ENCODE measurements at regions not wholly inside any gene's neighbourhood (a gene's known extent, or its start where the extent isn't known, plus 50 kb on each side); places are given as distances from the start of the nearest gene placed in this dataset.
"Not testable (repeated sequence)": the region's sequence is repeated elsewhere in the genome, so short reads cannot be mapped to it uniquely, and the experiment has no call there.

DNA sequence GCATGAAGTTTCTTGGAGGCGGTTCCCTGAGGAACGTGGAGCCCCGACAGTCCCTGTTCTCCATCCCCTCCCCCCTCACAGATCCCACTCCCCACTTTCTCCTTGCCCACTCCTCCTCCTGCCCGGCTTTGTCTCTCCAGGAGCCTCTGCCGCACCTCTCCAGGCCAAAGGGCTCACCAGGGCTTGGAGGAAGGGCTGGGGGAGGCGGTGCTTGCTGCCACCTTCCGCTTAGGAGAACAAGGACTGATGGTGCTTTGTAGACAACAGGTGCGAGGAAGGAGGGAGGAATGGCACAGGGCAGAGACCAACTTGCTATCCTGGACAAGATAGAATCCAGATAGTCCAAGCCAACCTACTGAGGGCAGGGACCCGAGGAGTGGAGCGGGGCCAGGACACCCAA is 103.5 kb upstream of the SMAD3 start:
- DNase-seq (ENCODE audit: low read depth, low spot score) = no peak

DNA sequence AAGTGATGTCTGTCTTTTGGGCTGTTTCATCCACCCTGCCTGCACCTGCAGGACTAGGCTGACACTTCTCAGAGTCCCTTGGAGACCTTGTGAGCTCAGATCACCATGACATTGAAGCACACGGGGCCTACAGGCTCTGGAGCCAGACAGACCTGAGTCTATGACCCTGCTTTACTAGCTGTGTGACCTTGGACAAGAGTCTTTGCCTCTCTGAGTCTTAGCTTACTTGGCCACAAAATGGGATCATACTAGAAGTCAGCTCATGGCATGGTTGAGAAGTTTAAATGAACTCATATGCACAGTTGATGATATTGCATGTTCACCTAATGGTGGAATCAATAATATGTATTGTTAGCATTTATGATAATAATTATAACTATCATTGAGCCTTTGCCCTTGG is 102.9 kb upstream of the SMAD3 start:
- no peak for DNase-seq (ENCODE audit: low read depth, low spot score)

DNA sequence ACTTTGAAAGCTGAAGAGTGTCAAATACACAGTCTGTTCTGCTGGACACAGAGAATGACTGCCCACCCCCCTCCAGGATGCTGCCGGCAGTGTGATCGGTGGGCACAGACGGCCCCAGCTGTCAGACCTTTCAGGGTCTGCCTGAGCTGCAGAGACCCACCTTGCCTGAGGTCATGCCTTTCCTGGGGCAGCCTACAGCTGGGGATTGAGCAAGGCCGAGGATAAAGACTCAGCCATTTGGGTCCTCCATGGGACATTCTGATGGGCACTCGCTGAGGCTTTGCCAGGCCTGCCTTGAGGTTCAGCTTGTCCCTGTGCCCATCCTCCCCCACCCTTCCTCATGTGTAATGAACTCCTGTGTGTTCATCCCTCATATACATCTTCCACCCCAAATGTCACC is 102.3 kb upstream of the SMAD3 start:
- DNase-seq (ENCODE audit: low read depth, low spot score) = no peak

DNA sequence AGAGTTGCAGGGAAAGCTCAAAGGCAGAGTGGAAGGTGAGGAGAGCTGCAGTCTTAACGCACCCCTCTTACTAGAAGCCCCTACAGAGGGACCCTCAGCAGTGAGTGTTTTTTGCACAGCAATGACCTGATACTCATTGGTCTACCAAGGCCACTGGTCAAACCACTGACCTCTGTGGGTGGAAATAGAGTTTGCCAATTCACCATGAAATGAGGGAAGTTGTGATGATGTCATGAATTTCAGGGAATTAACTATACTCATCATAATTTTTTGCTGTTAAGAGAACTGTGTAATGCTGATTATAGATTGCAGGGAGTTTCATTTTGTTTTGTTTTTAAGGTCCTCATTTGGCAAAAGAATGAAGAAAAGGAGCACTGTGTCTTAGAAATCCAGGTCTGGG is 101.7 kb upstream of the SMAD3 start:
- no peak for DNase-seq (ENCODE audit: low read depth, low spot score)

DNA sequence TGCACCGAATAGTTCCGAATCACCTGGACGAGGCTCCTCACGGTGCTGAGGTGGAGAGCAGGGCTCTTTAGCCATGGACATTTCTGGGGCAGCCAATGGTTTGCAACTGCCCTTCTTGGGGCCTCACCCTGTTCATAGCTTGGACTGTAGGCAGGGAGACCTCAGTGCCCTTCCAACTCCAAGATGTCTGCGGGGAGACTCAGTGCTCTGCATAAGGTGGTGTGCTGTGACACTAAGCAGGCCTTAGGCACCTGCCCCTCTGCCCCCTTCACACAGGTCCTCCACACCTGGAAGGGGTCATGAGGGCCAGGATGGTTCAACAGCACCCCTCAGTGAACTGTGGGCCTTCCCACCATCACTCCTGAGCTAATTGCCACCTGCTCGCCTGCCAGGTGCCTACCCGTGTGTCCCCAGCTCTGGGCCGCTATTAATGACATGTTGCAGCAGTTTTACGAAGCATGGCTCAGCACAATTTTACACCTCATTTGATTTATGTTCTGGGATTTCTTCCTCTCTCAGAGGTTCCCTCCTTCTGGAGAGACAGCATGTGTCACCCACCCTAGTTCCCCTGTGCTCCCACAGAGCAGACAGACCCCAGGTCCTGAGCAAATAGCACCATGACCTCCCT is 101.2 kb upstream of the SMAD3 start:
- no peak for DNase-seq (ENCODE audit: low read depth, low spot score)

DNA sequence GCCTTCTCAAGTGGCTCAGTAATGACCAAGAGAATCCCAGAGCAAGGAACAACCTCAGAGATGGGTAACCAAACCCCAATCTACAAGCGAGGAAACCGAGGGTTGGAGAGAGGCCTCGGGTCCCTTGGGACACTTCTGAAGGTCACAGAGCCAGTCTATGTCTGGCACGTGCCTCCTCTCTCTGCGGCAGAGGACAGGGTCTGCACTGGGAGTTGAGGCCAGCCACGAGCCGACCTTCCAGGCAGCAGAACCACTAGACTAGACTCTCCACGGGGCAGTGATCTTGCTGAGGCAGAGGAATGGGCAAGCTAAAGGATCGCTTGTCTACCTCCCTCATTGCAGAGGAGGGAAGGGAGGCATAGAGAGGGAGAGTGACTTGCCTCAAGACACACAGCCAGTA is 100.6 kb upstream of the SMAD3 start:
- DNase-seq (ENCODE audit: low read depth, low spot score) = no peak

DNA sequence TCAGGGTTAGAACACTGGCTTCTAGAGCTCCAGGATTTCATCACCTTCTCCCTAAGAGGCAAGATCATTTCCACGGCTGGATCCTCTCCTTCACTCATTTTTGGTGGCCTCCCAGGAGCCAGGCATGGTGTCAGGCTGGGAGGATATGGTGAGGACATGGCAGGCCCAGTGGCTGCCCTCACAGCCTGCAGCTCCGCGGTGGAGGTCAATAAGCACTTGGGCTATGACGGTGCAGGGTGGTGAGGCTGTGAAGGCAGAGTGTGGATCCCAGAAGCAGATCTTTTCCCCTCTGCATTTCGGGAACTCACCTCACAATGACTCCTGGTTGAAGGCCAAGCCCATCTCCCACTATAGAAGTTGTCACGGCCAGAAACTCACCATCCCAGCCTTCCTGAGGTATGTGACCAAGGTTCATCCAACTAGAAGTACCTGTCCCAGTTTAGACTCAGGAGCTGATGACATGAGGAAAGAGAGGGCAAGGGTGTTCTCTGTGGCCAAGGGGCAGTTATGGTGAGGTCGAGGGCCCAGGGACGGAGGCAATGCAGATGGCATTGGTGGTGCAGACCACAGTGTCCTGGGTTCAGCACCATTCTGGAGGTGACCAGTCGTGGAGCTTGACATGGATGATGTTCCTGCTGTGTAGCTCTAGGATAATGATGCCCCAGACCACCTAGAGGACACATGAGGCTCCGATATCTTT is 100.1 kb upstream of the SMAD3 start:
- no peak for DNase-seq (ENCODE audit: low read depth, low spot score)

DNA sequence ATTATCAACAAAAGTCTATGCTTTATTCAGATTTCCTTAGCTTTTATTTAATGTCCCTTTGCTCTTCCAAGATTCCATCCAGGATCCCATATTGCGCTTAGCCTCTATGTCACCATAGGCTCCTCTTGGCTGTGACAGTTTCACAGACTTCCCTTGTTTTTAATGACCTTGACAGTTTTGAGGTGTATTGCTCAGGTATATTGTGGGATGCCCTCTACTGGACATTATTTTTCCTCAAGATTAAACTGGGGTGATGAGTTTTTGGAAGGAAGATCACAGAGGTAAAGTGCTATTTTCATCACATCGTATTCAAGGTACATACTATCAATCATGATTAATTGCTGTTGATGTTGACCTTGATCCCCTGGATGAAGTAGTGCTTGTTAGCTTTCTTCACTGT is 99.1 kb upstream of the SMAD3 start:
- no peak for DNase-seq (ENCODE audit: low read depth, low spot score)

DNA sequence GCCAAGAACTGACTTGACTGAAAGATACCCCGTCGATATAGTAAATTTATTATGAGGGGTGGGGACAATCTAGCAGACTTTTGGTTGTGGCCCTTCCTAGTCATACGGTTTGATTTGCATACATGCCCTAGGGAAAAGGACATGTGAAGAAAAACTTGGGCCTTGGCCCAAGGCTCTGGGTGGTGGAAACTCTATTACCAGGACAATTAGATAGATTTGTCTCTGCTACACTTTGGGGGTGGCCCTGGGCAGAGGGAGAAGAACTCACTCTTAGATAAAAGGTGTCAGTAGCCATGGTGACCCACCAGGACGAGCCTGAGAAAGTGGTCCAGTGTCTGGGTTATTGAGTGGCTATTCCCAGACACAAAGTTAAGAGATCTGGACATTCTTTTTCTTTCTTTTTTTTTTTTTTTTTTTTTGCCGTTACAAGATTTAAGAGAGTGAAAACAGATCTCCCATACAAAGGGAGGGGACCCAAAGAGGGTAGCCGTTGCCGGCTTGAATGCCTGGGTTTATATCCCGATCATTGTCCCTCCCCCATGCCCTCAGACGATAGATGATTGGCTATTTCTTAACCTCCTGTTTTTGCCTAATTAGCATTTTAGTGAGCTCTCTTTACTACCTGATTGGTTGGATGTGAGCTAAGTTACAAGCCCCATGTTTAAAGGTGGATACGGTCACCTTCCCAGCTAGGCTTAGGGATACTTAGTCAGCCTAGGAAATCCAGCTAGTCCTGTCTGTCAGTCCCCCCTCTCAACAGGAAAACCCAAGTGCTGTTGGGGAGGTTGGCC is 96.4 kb upstream of the SMAD3 start:
- DNase-seq (ENCODE audit: low read depth, low spot score) = no peak

DNA sequence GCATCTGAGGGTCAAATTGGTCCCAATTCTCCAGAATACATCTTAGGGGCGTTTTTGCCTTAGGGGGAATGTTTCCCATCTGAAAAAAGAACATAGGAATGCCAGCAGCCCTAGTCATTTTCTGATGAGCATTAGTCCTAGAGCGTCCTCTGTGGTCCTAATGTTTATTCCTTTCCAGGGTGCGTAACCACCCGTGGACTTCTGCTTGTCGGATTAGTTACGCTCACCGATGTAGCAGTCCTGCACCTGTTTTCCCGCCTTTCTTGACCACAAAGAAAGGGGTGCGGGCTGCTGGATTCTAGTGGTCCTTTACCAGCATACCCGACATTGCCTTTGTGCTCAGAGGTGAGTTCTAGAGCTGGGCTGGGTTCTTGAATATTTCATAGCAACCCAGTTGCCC is 91.3 kb upstream of the SMAD3 start:
- DNase-seq (ENCODE audit: low read depth, low spot score) = not testable (repeated sequence)

DNA sequence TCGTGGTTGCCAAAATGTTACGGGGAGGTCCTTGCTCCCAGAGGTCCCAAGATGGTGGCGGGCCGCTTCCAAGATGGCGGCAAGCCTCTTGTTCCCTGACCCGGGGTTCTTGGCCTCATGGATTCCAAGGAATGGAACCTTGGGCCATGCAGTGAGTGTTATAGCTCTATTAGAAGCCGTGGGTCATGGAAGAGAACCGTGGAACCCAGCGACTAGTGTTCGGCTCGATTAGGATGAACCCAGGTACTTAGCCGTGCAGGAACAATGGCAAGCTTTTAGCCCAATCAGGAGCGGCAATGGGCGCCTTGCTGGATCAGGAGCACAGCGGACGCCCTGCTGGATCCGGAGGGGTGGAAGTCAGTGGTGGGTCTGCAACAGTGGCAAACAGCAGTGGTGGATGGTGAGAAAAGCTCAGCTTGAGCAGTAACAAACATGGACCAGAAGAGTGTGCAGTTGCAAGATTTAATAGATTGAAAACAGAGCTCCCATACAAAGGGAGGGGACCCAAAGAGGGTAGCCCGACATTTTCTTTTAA is 89.2 kb upstream of the SMAD3 start:
- not testable (repeated sequence) for DNase-seq (ENCODE audit: low read depth, low spot score)

DNA sequence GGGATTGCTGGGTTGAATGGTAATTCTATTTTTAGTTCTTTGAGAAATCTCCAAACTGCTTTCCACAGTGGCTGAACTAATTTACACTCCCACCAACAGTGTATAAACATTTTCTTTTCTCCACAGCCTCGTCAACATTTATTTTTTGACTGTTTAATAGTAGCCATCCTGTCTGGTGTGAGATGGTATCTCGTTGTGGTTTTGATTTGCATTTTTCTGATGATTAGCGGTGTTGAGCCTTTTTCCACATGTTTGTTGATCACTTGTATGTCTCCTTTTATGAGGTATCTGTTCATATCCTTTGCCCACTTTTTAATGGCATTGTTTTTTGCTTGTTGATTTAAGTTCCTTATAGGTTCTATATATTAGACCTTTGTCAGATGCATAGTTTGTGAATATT is 85.1 kb upstream of the SMAD3 start:
- not testable (repeated sequence) for DNase-seq (ENCODE audit: low read depth, low spot score)

DNA sequence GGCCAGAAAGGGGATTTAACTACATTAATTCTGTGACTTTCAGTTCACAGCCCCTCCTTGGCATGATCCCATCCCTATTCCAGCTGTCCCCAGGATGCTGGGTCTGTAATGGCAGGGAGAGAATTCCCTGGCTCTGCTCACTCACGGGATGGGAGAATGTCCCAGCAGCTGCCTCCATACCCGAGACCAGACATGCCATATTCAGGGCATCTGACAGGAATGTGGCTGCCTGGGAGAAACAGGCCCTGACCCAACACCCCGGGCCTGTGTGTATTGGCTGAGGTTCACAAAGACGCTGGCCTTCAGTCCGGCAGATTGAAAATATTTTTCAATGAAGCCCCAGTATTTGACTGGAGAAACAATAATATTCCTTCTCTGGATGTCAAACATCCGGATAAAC is 83.6 kb upstream of the SMAD3 start:
- DNase-seq (ENCODE audit: low read depth, low spot score) = no peak

DNA sequence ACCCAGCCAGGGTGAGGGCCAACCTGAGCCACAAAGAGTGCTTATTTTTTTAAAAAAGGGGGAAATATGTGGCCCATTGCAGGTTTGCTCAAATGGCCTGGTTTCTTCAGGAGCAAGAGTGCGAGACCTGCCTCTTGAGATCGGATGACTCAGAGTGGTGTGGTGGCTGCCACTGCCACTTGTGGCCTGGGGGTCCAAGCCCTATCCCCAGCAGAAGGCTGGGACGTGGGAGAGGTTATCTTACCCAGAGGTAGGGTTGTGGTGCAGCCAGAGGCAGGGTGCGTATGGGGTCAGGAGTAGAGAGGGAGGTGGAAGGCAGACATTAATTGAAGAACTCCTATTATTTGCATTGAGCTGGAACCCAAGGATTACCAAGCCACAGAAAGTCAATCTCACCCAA is 83.2 kb upstream of the SMAD3 start:
- DNase-seq (ENCODE audit: low read depth, low spot score) = no peak

DNA sequence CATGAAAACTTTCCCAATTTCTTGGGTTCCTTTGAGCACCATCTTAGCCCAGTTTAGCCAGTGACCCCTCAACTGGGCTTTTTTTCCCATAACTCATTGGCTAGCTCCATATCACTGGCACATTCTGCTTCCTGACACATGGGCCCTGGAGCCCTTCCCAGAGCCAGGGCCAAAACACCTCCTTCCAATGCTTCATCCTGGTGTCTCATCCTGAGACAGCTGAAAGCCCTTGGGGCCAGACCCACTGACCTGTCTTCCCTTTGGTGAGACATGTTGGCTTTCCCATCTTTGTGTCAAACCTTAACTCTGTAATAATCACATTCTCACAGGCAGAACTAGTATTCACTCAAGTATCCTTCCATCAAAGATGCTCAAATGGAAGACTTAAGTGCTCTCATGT is 82.6 kb upstream of the SMAD3 start:
- DNase-seq (ENCODE audit: low read depth, low spot score) = no peak

DNA sequence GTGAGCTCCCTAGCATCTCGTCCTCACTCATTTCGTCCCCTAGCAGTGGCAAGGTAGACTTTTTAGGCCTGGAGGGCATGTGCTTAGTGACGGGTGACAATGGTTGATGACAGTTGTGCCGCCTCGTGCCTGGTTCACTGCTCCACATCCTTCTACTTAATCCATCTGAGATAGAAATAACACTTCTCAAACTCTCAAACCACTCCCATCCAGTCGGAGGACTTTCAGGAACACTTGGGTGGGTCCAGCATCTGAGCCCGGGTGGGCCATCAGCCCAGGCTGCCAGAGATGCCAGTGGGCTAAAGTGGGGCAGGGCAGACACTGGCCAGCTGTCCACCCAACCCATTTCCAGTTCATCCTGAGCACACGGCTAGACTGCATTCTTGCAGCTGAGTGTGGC is 79.7 kb upstream of the SMAD3 start:
- DNase-seq (ENCODE audit: low read depth, low spot score) = no peak

DNA sequence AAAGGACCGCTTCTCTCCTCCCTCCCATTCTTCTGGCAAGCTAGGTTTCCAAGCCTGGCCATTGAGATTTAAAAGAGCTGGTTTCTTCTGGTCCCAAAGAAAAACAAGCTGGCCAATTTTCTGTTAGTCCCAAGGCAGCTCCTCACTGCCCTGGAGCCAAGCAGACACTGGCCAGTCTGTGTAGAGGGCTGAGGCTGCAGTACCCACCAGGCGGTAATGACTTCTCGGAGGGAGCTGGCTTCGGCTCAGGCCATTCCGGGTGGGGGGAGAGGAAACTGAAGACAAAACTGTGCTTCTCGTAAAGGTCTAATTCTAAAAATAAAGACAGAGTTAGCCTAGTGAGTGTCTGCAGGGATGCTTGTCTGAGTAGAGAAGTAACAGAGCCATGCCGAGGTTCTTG is 78.5 kb upstream of the SMAD3 start:
- no peak for DNase-seq (ENCODE audit: low read depth, low spot score)

DNA sequence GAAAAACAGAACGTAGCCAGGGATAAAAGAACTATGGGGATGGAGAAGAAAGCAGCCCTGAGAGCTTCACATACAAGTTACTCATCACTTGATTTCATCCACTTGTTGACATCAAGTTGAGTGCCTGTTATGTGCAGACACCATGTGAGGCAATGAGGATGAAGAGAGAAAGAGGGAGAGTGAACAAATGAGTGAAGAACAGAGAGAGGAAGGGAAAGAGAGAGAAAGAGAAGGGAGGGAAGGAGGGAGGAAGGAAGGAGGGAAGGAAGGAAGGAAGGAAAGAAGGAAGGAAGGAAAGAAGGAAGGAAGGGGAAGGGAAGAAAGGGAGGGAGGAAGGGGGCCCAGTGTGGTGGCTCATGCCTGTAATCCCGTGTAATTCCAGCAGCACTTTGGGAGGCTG is 72.3 kb upstream of the SMAD3 start:
- no peak for DNase-seq (ENCODE audit: low read depth, low spot score)

DNA sequence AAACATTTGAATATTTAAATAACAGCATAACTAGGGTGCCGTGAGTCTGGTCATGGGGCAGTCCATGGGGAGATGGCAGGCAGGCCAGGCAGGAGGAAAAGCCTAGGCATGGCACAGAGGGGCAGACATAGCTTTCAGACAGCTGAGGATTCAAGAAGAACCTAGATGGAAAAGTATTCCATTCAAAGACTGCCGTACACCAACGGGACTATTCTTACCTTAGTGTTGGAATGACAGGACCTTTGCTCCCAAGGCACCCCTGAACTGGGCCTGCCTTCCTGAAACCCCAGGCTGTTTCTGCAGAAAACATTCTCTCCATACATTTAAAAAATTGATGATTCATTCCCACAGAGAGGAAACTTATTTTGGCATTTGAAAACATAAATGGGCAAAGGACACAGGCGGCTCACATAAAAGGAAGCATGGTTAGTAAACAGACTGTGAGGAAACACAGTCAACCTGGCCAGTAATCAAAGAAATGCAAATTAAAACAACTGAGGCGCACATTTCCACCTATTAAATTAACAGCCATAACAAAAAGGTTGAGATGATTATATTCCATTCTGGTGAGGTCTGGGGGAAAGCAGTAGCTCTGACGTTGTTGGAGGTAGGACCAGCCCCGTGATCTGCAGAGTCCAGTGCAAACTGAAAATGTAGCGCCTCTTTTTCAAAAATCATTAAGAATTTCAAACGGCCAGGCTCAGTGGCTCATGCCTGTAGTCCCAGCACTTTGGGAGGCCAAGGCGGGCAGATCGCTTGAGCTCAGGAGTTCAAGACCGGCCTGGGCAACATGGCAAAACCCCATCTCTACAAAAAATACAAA is 71.3 kb upstream of the SMAD3 start:
- DNase-seq (ENCODE audit: low read depth, low spot score) = no peak

DNA sequence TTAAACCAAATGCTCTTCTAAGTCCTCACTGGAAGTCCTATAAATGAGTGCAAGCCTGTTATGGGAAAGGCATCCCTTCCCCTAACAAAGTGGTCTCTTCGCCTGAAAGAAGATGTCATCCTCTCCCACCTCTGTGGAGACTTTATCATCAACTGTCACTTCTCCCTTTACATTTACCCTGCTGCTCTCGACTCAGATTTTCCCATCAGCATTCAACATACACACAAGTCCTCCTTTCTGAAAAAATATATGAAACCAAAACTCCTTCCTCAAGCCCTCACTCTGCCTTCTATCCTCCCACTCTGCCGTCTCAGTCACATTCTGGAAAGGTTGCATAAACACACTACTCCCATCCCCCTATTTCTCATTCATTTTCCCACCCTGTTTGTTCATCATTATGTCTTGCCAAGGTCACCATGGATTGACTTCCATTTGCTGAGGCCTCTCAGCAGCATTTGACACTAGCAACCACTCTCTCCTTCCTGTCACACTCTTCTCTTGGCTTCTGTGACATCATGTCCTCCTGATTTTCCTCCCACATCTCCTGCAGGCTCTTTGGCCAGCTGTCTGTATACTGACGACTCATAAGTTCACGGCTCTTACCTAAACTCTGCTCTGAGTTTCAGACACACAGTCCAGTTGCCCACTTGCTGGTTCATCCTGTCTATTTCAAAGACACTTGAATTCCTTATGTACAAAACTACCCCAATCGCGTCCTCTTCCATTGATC is 70.3 kb upstream of the SMAD3 start:
- DNase-seq (ENCODE audit: low read depth, low spot score) = no peak

DNA sequence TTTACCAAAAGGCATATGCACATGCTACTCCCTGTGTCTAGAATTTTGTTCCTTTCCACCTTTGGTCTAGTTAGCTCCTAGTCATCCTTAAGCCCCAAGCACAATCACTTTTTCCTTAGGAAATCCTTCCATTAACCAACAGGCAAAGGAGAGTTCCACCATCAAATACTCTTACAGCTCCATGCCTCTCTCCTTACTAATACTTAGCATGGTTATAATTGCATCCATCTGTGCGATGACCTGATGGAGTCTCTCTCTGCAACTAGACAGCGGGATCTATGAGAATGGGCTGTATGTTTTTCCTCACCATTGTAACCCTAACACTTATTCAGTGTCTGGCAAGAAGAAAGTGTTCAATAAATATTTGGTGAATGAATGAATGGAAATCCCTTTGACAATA is 69.3 kb upstream of the SMAD3 start:
- DNase-seq (ENCODE audit: low read depth, low spot score) = no peak

Data from pulmonary artery endothelial cell (primary cell).